ENCODE measurements at regions not wholly inside any gene's neighbourhood (a gene's known extent, or its start where the extent isn't known, plus 50 kb on each side); places are given as distances from the start of the nearest gene placed in this dataset.

GRCh38 chr3:155019575-155019974 lies 60.5 kb upstream of the MME start:
- TF ChIP-seq ZBTB7A (IDR thresholded peaks at IDR 0.05; ENCODE audit: low read depth): no peak
- TF ChIP-seq, protein P1, sequence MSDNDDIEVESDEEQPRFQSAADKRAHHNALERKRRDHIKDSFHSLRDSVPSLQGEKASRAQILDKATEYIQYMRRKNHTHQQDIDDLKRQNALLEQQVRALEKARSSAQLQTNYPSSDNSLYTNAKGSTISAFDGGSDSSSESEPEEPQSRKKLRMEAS (IDR thresholded peaks at IDR 0.05): no peak
- TF ChIP-seq EP300 (IDR thresholded peaks at IDR 0.05; ENCODE audit: borderline replicate concordance): no peak
- TF ChIP-seq FOXM1 (IDR thresholded peaks at IDR 0.05; ENCODE audit: borderline replicate concordance, low read depth): no peak
- TF ChIP-seq REST (IDR thresholded peaks at IDR 0.05; ENCODE audit: low read depth): no peak
- no peak for TF ChIP-seq TAF1 (IDR thresholded peaks at IDR 0.05; ENCODE audit: low read depth)
- no peak for TF ChIP-seq RAD21 (IDR thresholded peaks at IDR 0.05; ENCODE audit: low read depth)
- no peak for TF ChIP-seq NFIC (IDR thresholded peaks at IDR 0.05)
- TF ChIP-seq CREB1 (IDR thresholded peaks at IDR 0.05; ENCODE audit: low read depth): no peak
- no peak for TF ChIP-seq TCF12 (IDR thresholded peaks at IDR 0.05; ENCODE audit: low read depth)
- no peak for TF ChIP-seq YY1 (IDR thresholded peaks at IDR 0.05; ENCODE audit: low read depth)
- no peak for TF ChIP-seq CEBPB (IDR thresholded peaks at IDR 0.05)
- no peak for TF ChIP-seq TEAD4 (IDR thresholded peaks at IDR 0.05)
